K562 (cell line): ENCODE measurements at regions not wholly inside any gene's neighbourhood (a gene's known extent, or its start where the extent isn't known, plus 50 kb on each side); places are given as distances from the start of the nearest gene placed in this dataset.

Experiments
- ATAC-seq: fragments of 200-7000 bp; cut with Tn5 transposase; 3 replicates; pipeline ENCODE4 v1.9.1; 2020; ENCODE audit warnings: moderate library complexity
- BruUV-seq: library from RNA; stranded (reverse); fragments of 400-500 nt; replicated peaks from 2 replicates; lab custom pipeline; 2021; lab: Mats Ljungman, UMichigan
- CTCF ChIA-PET: fragments of 300-600 bp; formaldehyde crosslinking; extraction: SDS; loops from one replicate; lab custom pipeline; 2021; ENCODE audit warnings: low intra/inter-chr PET ratio; lab: Yijun Ruan, JAX
- POLR2A ChIA-PET: fragments of 300-600, 350-650 bp; sonication (Branson Sonifier 250); formaldehyde crosslinking; extraction: SDS; loops from one replicate; lab custom pipeline; 2021; ENCODE audit warnings: antibody characterized with exemption, inconsistent platforms; lab: Yijun Ruan, JAX
- DNase-seq, 4 experiments: peaks; one replicate each; pipeline versions ENCODE4 v3.0.0 to v3.0.0-alpha.2; 2011 to 2018; ENCODE audit warnings: low spot score in 3 of 4, mixed read lengths in 3 of 4; ENCODE audit errors: extremely low read depth in 1 of 4
- FAIRE-seq: peaks from 2 replicates; lab custom pipeline; 2011; peaks lifted over from hg19 to GRCh38; lab: Jason Lieb, UNC
- H2AFZ ChIP-seq: 2 replicates; pipeline ENCODE4 v1.6.0; 2011; ENCODE audit warnings: low read depth, low read length, control low read depth, inconsistent platforms
- H3K27ac ChIP-seq: fragments of 200-600 bp; 3 replicates; pipeline ENCODE4 v1.8.0; 2011; ENCODE audit warnings: low read depth, mild to moderate bottlenecking, control low read depth, inconsistent platforms, low read length, moderate library complexity, mixed read lengths; ENCODE audit errors: extremely low read depth
- H3K27me3 ChIP-seq, 2 experiments: fragments of 300-600 bp in 1 of 2; 2 replicates in 1 of 2; 3 replicates in 1 of 2; pipeline versions ENCODE4 v1.6.0 to v1.8.0; 2011; ENCODE audit warnings: inconsistent platforms in 2 of 2, low read length in 2 of 2, mild to moderate bottlenecking in 1 of 2, mixed read lengths in 1 of 2, moderate library complexity in 1 of 2; ENCODE audit not compliant: control insufficient read depth in 2 of 2, insufficient read depth in 2 of 2
- H3K36me3 ChIP-seq: fragments of 300-600 bp; 3 replicates; pipeline ENCODE4 v1.8.0; 2011; ENCODE audit warnings: mild to moderate bottlenecking, low read length, inconsistent platforms; ENCODE audit not compliant: control insufficient read depth, insufficient read depth
- H3K4me1 ChIP-seq, 2 experiments: fragments of 200-600 bp in 1 of 2; replicated peaks in 1 of 2; 2 replicates in 1 of 2; 3 replicates in 1 of 2; pipeline versions ENCODE4 v1.5.1 to v1.8.0; 2011; ENCODE audit warnings: inconsistent platforms in 2 of 2, low read length in 2 of 2, mild to moderate bottlenecking in 1 of 2, mixed read lengths in 1 of 2, moderate library complexity in 1 of 2; ENCODE audit not compliant: control insufficient read depth in 2 of 2, insufficient read depth in 2 of 2
- H3K4me2 ChIP-seq: 2 replicates; pipeline ENCODE4 v1.6.1; 2011; ENCODE audit warnings: low read length, control low read depth, inconsistent platforms, mixed read lengths; ENCODE audit not compliant: insufficient read depth
- H3K4me3 ChIP-seq: fragments of 200-600 bp; sonication (generic), shearing (Covaris generic); 2 replicates; pipeline ENCODE4 v1.5.1; 2016; ENCODE audit warnings: control low read depth, inconsistent platforms
- H3K79me2 ChIP-seq: fragments of 200-600 bp; 3 replicates; pipeline ENCODE4 v1.8.0; 2011; ENCODE audit warnings: low read length, inconsistent platforms; ENCODE audit not compliant: control insufficient read depth, insufficient read depth
- H3K9ac ChIP-seq, 2 experiments: 2 replicates each; pipeline versions ENCODE4 v1.6.0 to v1.6.1; 2011; ENCODE audit warnings: low read depth in 2 of 2, low read length in 2 of 2, control low read depth in 1 of 2, inconsistent platforms in 1 of 2, mild to moderate bottlenecking in 1 of 2, mixed read lengths in 1 of 2; ENCODE audit not compliant: insufficient read depth in 1 of 2
- H3K9me1 ChIP-seq: one replicate; pipeline ENCODE4 v1.6.0; 2011; ENCODE audit warnings: inconsistent platforms, mild to moderate bottlenecking, low read length, moderate library complexity; ENCODE audit not compliant: control insufficient read depth, insufficient read depth
- H3K9me3 ChIP-seq: replicated peaks from 2 replicates; pipeline ENCODE4 v1.5.1; 2011; ENCODE audit warnings: low read depth, low read length, inconsistent platforms; ENCODE audit not compliant: control insufficient read depth, insufficient read depth
- H4K20me1 ChIP-seq: replicated peaks from 2 replicates; pipeline ENCODE4 v1.6.1; 2011; ENCODE audit warnings: low read length, inconsistent platforms, mixed read lengths; ENCODE audit not compliant: control insufficient read depth, insufficient read depth
- BDP1 ChIP-seq: IDR thresholded peaks from 3 replicates; pipeline ENCODE4 v1.6.1; 2011; ENCODE audit not compliant: insufficient read length, insufficient read depth
- ELK3 ChIP-seq: fragments of 450-650 bp; formaldehyde crosslinking; IDR thresholded peaks from 2 replicates; pipeline ENCODE4 v1.4.0; 2020; ENCODE audit warnings: mild to moderate bottlenecking
- ETS1 ChIP-seq: conservative IDR thresholded peaks from 2 replicates; pipeline ENCODE4 v1.6.1; 2011; ENCODE audit warnings: low read depth, mild to moderate bottlenecking, low read length; ENCODE audit not compliant: control insufficient read depth
- GABPA ChIP-seq: fragments of 200-800 bp; sonication (Bioruptor generic); conservative IDR thresholded peaks from 2 replicates; pipeline ENCODE4 v1.6.1; 2016; ENCODE audit warnings: low read depth, missing genetic modification characterization, missing compliant biosample characterization
- GATA2 ChIP-seq: sonication (generic); formaldehyde crosslinking; IDR thresholded peaks from 2 replicates; pipeline ENCODE4 v1.4.0; 2020; ENCODE audit warnings: mild to moderate bottlenecking, missing genetic modification reagents
- LCOR ChIP-seq: sonication (generic); formaldehyde crosslinking; IDR thresholded peaks from 2 replicates; pipeline ENCODE4 v1.8.0; 2022; ENCODE audit warnings: mild to moderate bottlenecking, missing genetic modification reagents
- NCOA6 ChIP-seq: fragments of 450-650 bp; IDR thresholded peaks from 2 replicates; pipeline ENCODE4 v1.6.1; 2017; ENCODE audit warnings: mild to moderate bottlenecking
- SNRNP70 ChIP-seq: fragments of 200-400 bp; formaldehyde crosslinking; optimal IDR thresholded peaks from 2 replicates; pipeline ENCODE3; 2017; ENCODE audit warnings: low read depth, low read length
- THAP12 ChIP-seq: fragments of 250-450 bp; sonication (Bioruptor Pico); IDR thresholded peaks from 2 replicates; pipeline ENCODE4 v1.9.0; 2021; ENCODE audit warnings: mild to moderate bottlenecking, inconsistent platforms
- YBX1 ChIP-seq: fragments of 450-650 bp; IDR thresholded peaks from 2 replicates; pipeline ENCODE4 v1.7.1; 2016; ENCODE audit warnings: mild to moderate bottlenecking
- ZNF24 ChIP-seq: fragments of 450-650 bp; IDR thresholded peaks from 2 replicates; pipeline ENCODE4 v1.6.1; 2016
- WGBS: fragments of 100-300 bp; shearing (Covaris generic); methylation state at CpG from one replicate; pipeline ENCODE4 v1.1.6; 2016; ENCODE audit warnings: low coverage, mixed read lengths; ENCODE audit not compliant: insufficient coverage; ENCODE audit errors: missing lambda C conversion rate; 5-methylcytosine and 5-hydroxymethylcytosine counted together
- in situ Hi-C: fragments of 300-500 bp; cut with MboI; formaldehyde crosslinking; loops from 4 replicates; pipeline ENCODE4 v1.15.0; 2018; ENCODE audit warnings: inconsistent platforms, mixed read lengths
- intact Hi-C: fragments of 100-400 bp; cut with micrococcal nuclease; formaldehyde crosslinking; loops from 2 replicates; pipeline ENCODE4 v1.14.2; 2022

GRCh38 chr11:30131535-30131934 is 99.3 kb upstream of the FSHB start:
- H2AFZ ChIP-seq = no peak overlapping the region
- DNase-seq = no peak
- no peak for ATAC-seq
- no peaks in the 10 kb centered on the region for H3K36me3 ChIP-seq
- BruUV-seq = no TSS peak
- no peaks in the 10 kb centered on the region; the same call in 1 of the 2 replicates for H4K20me1 ChIP-seq
- in situ Hi-C loops = no loop called here
- no peaks in the 10 kb centered on the region for H3K27me3 ChIP-seq
- H3K79me2 ChIP-seq = no peaks in the 10 kb centered on the region
- POLR2A ChIA-PET = no interaction called here
- no peak overlapping the region for H3K4me2 ChIP-seq
- H3K9me3 ChIP-seq = no peaks in the 10 kb centered on the region; the same call in 1 of the 2 replicates
- no peaks in the 10 kb centered on the region for H3K9me1 ChIP-seq
- WGBS = 0% methylated on average over 2 of the region's 2 CpGs
- TF ChIP-seq GABPA (tag) = no peak
- no peak for TF ChIP-seq SNRNP70
- TF ChIP-seq LCOR (CRISPR knock-in tag) = no peak
- TF ChIP-seq ETS1 = no peak
- no peak for TF ChIP-seq ZNF24
- TF ChIP-seq ELK3 (CRISPR knock-in tag) = no peak
- no peak for TF ChIP-seq GATA2 (CRISPR knock-in tag)
- TF ChIP-seq NCOA6 = no peak
- no peak for TF ChIP-seq THAP12 (CRISPR knock-in tag)
- TF ChIP-seq BDP1 = no peak
- no peak for TF ChIP-seq YBX1
- TF ChIP-seq, all 486 proteins: peak for 0
- no peak overlapping the region for H3K4me3 ChIP-seq
- H3K9ac ChIP-seq = no peak overlapping the region
- no peak for FAIRE-seq
- H3K4me1 ChIP-seq = no peaks in the 10 kb centered on the region
- CTCF ChIA-PET = no interaction called here
- H3K27ac ChIP-seq = no peak overlapping the region
- intact Hi-C loops = no loop called here
